AG04450 (cell line): ENCODE measurements at regions not wholly inside any gene's neighbourhood (a gene's known extent, or its start where the extent isn't known, plus 50 kb on each side); places are given as distances from the start of the nearest gene placed in this dataset.

Experiments used
- CTCF ChIA-PET: fragments of 300-600, 350-600 bp; formaldehyde crosslinking; extraction: SDS; loops from one replicate; lab custom pipeline; 2022; ENCODE audit warnings: antibody characterized with exemption, inconsistent platforms; lab: Charles Lee
- POLR2A ChIA-PET: fragments of 350-600 bp; formaldehyde crosslinking; extraction: SDS; loops from one replicate; lab custom pipeline; 2021; ENCODE audit warnings: antibody characterized with exemption, inconsistent platforms; lab: Yijun Ruan, JAX
- DNase-seq: peaks from one replicate; pipeline ENCODE4 v3.0.0-alpha.2; 2011; ENCODE audit warnings: low read depth, low spot score
- H3K27ac ChIP-seq: one replicate; pipeline ENCODE4 v1.5.1; 2012; ENCODE audit warnings: low read depth, low read length, control low read depth
- H3K27me3 ChIP-seq: one replicate; pipeline ENCODE4 v1.6.0; 2012; ENCODE audit warnings: low read length; ENCODE audit not compliant: control insufficient read depth, insufficient read depth
- H3K4me3 ChIP-seq: 2 replicates; pipeline ENCODE4 v1.5.1; 2011; ENCODE audit warnings: mild to moderate bottlenecking, low read depth, low read length, control low read depth
- H3K9me3 ChIP-seq: 2 replicates; pipeline ENCODE4 v1.5.1; 2012; ENCODE audit warnings: low read length; ENCODE audit not compliant: control insufficient read depth, insufficient read depth
- CTCF ChIP-seq: IDR thresholded peaks from 2 replicates; pipeline ENCODE4 v1.5.1; 2011; ENCODE audit warnings: low read depth, low read length, control low read depth, inconsistent platforms

GRCh38 chr13:24615911-24616472 is 64.2 kb upstream of the ATP12A start:
- Histone ChIP-seq H3K9me3 (no peaks in the 10 kb centered on the region), H3K27ac (no peak overlapping the region), H3K27me3 (peaks cover 9% of the 10 kb centered on the region), H3K4me3 (no peak overlapping the region)
- no peak for TF ChIP-seq CTCF
- DNase-seq = no peak
- ChIA-PET POLR2A (no interaction called here), CTCF (interaction anchor here (0.8 kb wide), 1 partner anchor 10 kb away, joined by 3 read pairs; no protein-coding TSS in a partner anchor)

GRCh38 chr13:24616514-24616913 is 63.7 kb upstream of the ATP12A start:
- no peak for DNase-seq

DNA sequence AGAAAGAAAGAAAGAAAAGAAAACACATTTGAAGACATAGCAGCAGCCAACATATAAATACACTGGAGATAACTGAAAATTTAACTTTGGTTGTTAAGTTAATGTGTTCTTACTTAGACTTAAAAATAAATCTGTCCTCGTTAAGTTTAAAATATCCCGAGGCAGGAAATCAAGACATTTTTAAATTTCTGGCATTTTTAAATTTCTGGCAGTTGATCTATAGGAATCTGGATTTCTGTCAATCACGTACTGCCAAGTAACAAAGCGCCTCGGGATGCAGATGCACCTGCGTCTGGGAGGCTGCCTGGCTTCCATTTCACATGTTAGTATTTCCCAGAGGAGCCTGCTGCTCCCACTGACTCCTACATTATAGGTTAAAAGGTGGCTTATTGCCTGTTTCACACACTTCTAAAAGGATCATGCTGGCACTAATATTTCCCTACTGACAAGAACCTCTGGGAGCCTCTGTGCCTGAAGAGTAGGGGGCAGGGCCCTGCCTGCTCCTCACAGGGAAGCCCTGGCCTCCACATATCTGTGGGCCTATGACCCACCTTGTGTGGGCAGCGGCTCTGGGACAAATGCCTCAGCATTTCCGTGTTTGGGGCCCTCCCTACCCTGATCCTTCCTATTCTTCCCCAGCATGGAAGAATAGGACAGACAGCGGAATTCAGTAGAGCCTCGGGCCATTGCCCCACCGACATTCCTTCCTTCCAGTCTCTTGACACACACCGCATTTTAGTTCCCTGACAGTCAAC is 62.8 kb upstream of the ATP12A start:
- Histone ChIP-seq H3K27ac (no peak overlapping the region), H3K4me3 (no peak overlapping the region), H3K9me3 (no peaks in the 10 kb centered on the region), H3K27me3 (no peaks in the 10 kb centered on the region)
- no peak for DNase-seq
- no peak for TF ChIP-seq CTCF
- POLR2A ChIA-PET = no interaction called here
- CTCF ChIA-PET = no interaction called here

More at GRCh38 chr13:24616514-24616913, 63.7 kb upstream of the ATP12A start:
- no peak for TF ChIP-seq CTCF
- H3K27ac ChIP-seq = no peak overlapping the region
- POLR2A ChIA-PET = no interaction called here
- CTCF ChIA-PET = interaction anchor here (0.8 kb wide), 1 partner anchor 11 kb away, joined by 3 read pairs; no protein-coding TSS in a partner anchor
- no peak overlapping the region for H3K4me3 ChIP-seq
- peaks cover 6% of the 10 kb centered on the region for H3K27me3 ChIP-seq
- no peaks in the 10 kb centered on the region for H3K9me3 ChIP-seq

GRCh38 chr13:24618011-24618955 is 61.9 kb upstream of the ATP12A start:
- no peak for DNase-seq
- POLR2A ChIA-PET = no interaction called here
- peaks cover 3% of the 10 kb centered on the region; the same call in 1 of the 2 replicates for H3K9me3 ChIP-seq
- no peaks in the 10 kb centered on the region for H3K27me3 ChIP-seq
- TF ChIP-seq CTCF = no peak
- CTCF ChIA-PET = no interaction called here
- no peak overlapping the region for H3K4me3 ChIP-seq
- H3K27ac ChIP-seq = no peak overlapping the region
